ENCODE measurements at regions not wholly inside any gene's neighbourhood (a gene's known extent, or its start where the extent isn't known, plus 50 kb on each side); places are given as distances from the start of the nearest gene placed in this dataset.

DNA sequence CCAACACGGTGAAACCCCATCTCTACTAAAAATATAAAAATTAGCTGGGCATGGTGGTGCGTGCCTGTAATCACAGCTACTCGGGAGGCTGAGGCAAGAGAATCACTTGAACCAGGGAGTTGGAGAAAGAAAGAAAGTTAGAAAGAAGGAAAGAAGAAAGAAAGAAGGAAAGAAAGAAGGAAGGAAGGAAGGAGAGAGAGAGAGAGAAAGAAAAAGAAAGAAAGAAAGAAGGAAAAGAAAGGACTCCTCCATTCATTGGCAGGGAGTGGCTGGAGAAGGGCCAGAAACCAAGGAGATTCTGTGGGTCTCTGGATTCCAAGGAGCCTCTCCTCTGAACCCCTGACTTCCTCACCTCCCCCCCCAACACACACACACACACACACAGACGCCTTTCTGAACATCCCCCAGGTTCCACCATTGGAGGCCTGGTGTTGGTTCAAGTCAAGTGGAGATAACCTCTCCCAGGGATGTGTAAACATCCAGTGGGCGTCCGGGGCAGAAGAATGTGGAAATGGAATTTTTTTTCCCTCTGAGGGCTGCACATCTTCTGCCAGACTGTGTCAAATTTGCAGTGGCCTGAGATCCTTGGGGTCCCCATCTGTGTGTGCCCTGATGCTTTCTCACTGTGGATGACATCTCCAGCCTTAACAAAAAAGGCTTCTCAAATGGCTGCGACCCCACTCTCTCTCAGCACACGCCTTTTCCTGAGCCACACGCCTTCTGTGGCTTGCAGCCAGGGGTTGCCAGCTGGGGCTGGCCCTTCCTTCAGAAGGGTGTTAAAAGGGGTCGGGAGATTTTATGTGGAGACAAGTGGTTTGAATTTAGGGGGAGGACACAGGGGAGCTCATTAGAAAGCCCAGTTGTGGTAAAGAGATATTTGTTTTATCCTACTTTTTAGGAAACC lies 109.3 kb upstream of the HAND1 start:
- TF ChIP-seq OSR1 (CRISPR knock-in tag; IDR thresholded peaks at IDR 0.05) (no peak), TCF4 (CRISPR knock-in tag; IDR thresholded peaks at IDR 0.05; ENCODE audit: borderline replicate concordance) (no peak), RARB (CRISPR knock-in tag; IDR thresholded peaks at IDR 0.05) (no peak), ZFP30 (CRISPR knock-in tag; IDR thresholded peaks at IDR 0.05) (no peak), PATZ1 (CRISPR knock-in tag; IDR thresholded peaks at IDR 0.05; ENCODE audit: borderline replicate concordance) (no peak), SNAI2 (CRISPR knock-in tag; IDR thresholded peaks at IDR 0.05) (no peak), ZNF70 (CRISPR knock-in tag; IDR thresholded peaks at IDR 0.05) (no peak), ISL1 (CRISPR knock-in tag; IDR thresholded peaks at IDR 0.05) (no peak), BACH2 (CRISPR knock-in tag; IDR thresholded peaks at IDR 0.05; ENCODE audit: borderline replicate concordance) (no peak), ZNF565 (CRISPR knock-in tag; conservative IDR thresholded peaks at IDR 0.05; ENCODE audit: low read depth) (no peak), ZNF8 (CRISPR knock-in tag; IDR thresholded peaks at IDR 0.05) (no peak), ESRRG (CRISPR knock-in tag; IDR thresholded peaks at IDR 0.05) (no peak)
- TF ChIP-seq, protein P1, sequence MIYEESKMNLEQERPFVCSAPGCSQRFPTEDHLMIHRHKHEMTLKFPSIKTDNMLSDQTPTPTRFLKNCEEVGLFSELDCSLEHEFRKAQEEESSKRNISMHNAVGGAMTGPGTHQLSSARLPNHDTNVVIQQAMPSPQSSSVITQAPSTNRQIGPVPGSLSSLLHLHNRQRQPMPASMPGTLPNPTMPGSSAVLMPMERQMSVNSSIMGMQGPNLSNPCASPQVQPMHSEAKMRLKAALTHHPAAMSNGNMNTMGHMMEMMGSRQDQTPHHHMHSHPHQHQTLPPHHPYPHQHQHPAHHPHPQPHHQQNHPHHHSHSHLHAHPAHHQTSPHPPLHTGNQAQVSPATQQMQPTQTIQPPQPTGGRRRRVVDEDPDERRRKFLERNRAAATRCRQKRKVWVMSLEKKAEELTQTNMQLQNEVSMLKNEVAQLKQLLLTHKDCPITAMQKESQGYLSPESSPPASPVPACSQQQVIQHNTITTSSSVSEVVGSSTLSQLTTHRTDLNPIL (CRISPR knock-in tag; IDR thresholded peaks at IDR 0.05; ENCODE audit: low read depth): no peak
